ENCODE measurements at regions not wholly inside any gene's neighbourhood (a gene's known extent, or its start where the extent isn't known, plus 50 kb on each side); places are given as distances from the start of the nearest gene placed in this dataset.
A peak's percentile ranks its signal among the peaks of the same experiment; 100 is the strongest.

DNA sequence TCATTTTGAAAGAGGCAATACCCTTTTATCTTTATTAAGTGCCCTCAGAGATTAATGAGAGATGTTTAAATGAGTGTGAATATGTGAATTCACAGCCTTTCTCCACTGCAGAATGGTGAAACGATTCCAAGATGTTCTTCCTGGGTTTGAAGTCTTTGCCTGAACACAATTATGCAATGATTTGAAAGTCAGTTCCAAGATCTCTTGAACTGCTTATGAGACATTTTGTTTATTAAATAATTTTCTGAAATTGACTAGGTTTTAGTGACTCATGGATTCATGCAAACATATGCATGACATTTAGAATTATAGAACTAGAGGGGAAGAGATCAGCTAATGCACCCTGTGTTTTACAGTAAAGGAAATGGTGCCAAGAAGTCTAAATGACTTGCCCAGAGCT, 118.1 kb upstream of the SLC38A2 start:
- 78% methylated on average over 1 of the region's 1 CpG for WGBS
- no peak overlapping the region for H3K14ac ChIP-seq (ENCODE audit: low read length in 2 of 2)
- H2AFZ ChIP-seq (ENCODE audit: low read depth, low read length) = no peak overlapping the region
- no peaks in the 10 kb centered on the region for H3K9me3 ChIP-seq (ENCODE audit: control insufficient read depth, low read length)
- H3K18ac ChIP-seq (ENCODE audit: low read depth in 1 of 2, low read length in 2 of 2) = no peak overlapping the region
- no peak overlapping the region for H3K4me3 ChIP-seq (ENCODE audit: insufficient read depth in 1 of 2, low read depth in 1 of 2, low read length in 2 of 2)
- peaks cover 6% of the 10 kb centered on the region for H3K79me1 ChIP-seq (replicated peaks; ENCODE audit: low read length, poor library complexity, severe bottlenecking)
- H2BK120ac ChIP-seq (ENCODE audit: low read depth, low read length) = no peak overlapping the region
- no peak overlapping the region for H2BK15ac ChIP-seq (ENCODE audit: low read depth, poor library complexity, severe bottlenecking)
- no peak overlapping the region for H2BK12ac ChIP-seq (ENCODE audit: low read length in 2 of 2)
- no peak overlapping the region for H4K8ac ChIP-seq (ENCODE audit: low read length)
- H3K4me2 ChIP-seq (ENCODE audit: low read length, poor library complexity, severe bottlenecking) = no peak overlapping the region
- no peaks in the 10 kb centered on the region for H3K36me3 ChIP-seq (ENCODE audit: control insufficient read depth in 1 of 2, insufficient read depth in 2 of 2, low read depth in 1 of 2, low read length in 2 of 2)
- H2AK5ac ChIP-seq (ENCODE audit: low read length, severe bottlenecking) = no peak overlapping the region
- no peak overlapping the region for H4K91ac ChIP-seq (ENCODE audit: low read length)
- peak; percentile 45 for DNase-seq
- no peak overlapping the region for H2BK5ac ChIP-seq (ENCODE audit: low read depth, low read length, poor library complexity, severe bottlenecking)
- peaks cover 4% of the 10 kb centered on the region for H3K4me1 ChIP-seq (ENCODE audit: control insufficient read depth, insufficient read depth, low read depth, low read length)
- no peak overlapping the region for H3K27ac ChIP-seq (ENCODE audit: low read length, poor library complexity, severe bottlenecking)
- H3K27me3 ChIP-seq (ENCODE audit: control insufficient read depth in 1 of 2, insufficient read depth in 1 of 2, low read length in 2 of 2) = no peaks in the 10 kb centered on the region
- no peak overlapping the region for H3K9ac ChIP-seq (ENCODE audit: low read length)
- no peak overlapping the region for H3K23ac ChIP-seq (ENCODE audit: low read length in 2 of 2)
- H3K4ac ChIP-seq (ENCODE audit: low read depth in 1 of 2, low read length in 2 of 2) = no peak overlapping the region

- Histone ChIP-seq H2AFZ (ENCODE audit: low read depth, low read length) (no peak overlapping the region), H4K91ac (ENCODE audit: low read length) (peak overlapping the region; percentile 25), H3K27me3 (ENCODE audit: control insufficient read depth in 1 of 2, insufficient read depth in 1 of 2, low read length in 2 of 2) (no peaks in the 10 kb centered on the region), H4K8ac (ENCODE audit: low read length) (peak overlapping the region; percentile 7), H3K27ac (ENCODE audit: low read length, poor library complexity, severe bottlenecking) (no peak overlapping the region), H2BK5ac (ENCODE audit: low read depth, low read length, poor library complexity, severe bottlenecking) (no peak overlapping the region), H3K4me2 (ENCODE audit: low read length, poor library complexity, severe bottlenecking) (no peak overlapping the region), H3K4me3 (ENCODE audit: insufficient read depth in 1 of 2, low read depth in 1 of 2, low read length in 2 of 2) (no peak overlapping the region), H2AK5ac (ENCODE audit: low read length, severe bottlenecking) (peak overlapping the region; percentile 83), H3K9me3 (ENCODE audit: control insufficient read depth, low read length) (no peaks in the 10 kb centered on the region), H3K9ac (ENCODE audit: low read length) (no peak overlapping the region), H3K14ac (ENCODE audit: low read length in 2 of 2) (peak overlapping the region in 1 of 2 experiments; percentile 69), H2BK15ac (ENCODE audit: low read depth, poor library complexity, severe bottlenecking) (peak overlapping the region; percentile 44), H2BK120ac (ENCODE audit: low read depth, low read length) (peak overlapping the region; percentile 77), H3K4me1 (ENCODE audit: control insufficient read depth, insufficient read depth, low read depth, low read length) (peaks cover 1% of the 10 kb centered on the region), H3K4ac (ENCODE audit: low read depth in 1 of 2, low read length in 2 of 2) (peak overlapping the region; percentile 46 to 85), H2BK12ac (ENCODE audit: low read length in 2 of 2) (peak overlapping the region; percentile 64 to 97), H3K79me1 (replicated peaks; ENCODE audit: low read length, poor library complexity, severe bottlenecking) (peaks cover 6% of the 10 kb centered on the region), H3K23ac (ENCODE audit: low read length in 2 of 2) (no peak overlapping the region), H3K36me3 (ENCODE audit: control insufficient read depth in 1 of 2, insufficient read depth in 2 of 2, low read depth in 1 of 2, low read length in 2 of 2) (no peaks in the 10 kb centered on the region), H3K18ac (ENCODE audit: low read depth in 1 of 2, low read length in 2 of 2) (peak overlapping the region; percentile 68 to 89)
- DNase-seq = no peak
- WGBS = 87% methylated on average over 5 of the region's 5 CpGs
These were observed 117.4 kb upstream of the SLC38A2 start for GRCh38 chr12:46489951-46490388.

DNA sequence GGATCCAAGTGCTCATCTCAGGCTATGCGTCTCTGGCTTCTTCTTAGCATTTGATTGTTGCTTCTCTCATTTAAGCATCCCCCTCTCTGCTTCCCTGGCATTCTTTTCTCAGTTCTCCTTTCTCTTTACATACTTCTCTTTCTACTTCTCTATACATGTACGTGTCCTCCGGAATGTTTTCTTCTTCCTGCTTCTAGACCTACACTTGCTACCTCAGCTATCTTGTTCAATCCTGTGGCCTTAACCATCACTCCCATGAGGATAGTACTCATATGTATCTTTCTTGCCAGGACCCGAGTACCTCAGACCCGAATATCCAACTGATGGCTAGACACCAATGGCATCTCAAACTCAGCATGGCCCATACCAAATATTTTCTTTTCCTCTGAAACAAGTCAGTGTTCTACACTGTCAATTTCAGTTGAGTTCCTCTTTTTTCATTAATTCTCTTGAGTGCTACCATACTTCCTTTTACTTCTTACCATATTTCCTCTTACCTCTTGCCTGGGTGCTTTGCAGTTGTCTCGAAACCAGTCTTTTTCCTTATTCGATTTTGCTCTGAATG, 115.1 kb upstream of the SLC38A2 start:
- no peak overlapping the region for H2BK5ac ChIP-seq (ENCODE audit: low read depth, low read length, poor library complexity, severe bottlenecking)
- no peak overlapping the region for H2AK5ac ChIP-seq (ENCODE audit: low read length, severe bottlenecking)

DNA sequence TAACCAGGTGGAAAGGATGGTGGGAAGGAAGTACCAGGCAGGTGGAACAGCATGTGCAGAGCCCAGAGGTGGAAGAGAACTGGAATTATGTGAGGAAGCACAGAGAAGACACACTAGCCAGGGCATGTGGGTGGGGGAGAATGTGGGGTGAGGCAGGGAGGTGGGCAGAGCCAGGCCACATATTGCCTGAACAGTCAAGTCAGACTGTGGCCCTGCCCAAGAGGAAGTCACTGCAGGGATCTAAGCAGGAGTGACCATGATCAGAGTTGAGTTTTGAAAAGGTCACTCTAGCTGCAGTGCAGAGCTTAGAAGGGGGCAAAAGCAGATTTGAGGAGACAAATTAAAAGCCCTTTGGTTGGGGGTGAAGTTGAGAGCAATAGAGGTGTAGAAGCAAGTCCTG, 114.0 kb upstream of the SLC38A2 start:
- no peak overlapping the region for H3K23ac ChIP-seq (ENCODE audit: low read length in 2 of 2)
- H3K27me3 ChIP-seq (ENCODE audit: control insufficient read depth in 1 of 2, insufficient read depth in 1 of 2, low read length in 2 of 2) = no peaks in the 10 kb centered on the region
- H3K4me1 ChIP-seq (ENCODE audit: control insufficient read depth, insufficient read depth, low read depth, low read length) = peaks cover 1% of the 10 kb centered on the region
- peak overlapping the region; percentile 25 to 44 for H3K18ac ChIP-seq (ENCODE audit: low read depth in 1 of 2, low read length in 2 of 2)
- no peak overlapping the region for H2BK5ac ChIP-seq (ENCODE audit: low read depth, low read length, poor library complexity, severe bottlenecking)
- H3K27ac ChIP-seq (ENCODE audit: low read length, poor library complexity, severe bottlenecking) = no peak overlapping the region
- no peak overlapping the region for H2BK120ac ChIP-seq (ENCODE audit: low read depth, low read length)
- H2BK12ac ChIP-seq (ENCODE audit: low read length in 2 of 2) = peak overlapping the region in 1 of 2 experiments; percentile 98
- H3K79me1 ChIP-seq (replicated peaks; ENCODE audit: low read length, poor library complexity, severe bottlenecking) = peaks cover 7% of the 10 kb centered on the region
- H3K36me3 ChIP-seq (ENCODE audit: control insufficient read depth in 1 of 2, insufficient read depth in 2 of 2, low read depth in 1 of 2, low read length in 2 of 2) = no peaks in the 10 kb centered on the region
- no peak overlapping the region for H3K4me2 ChIP-seq (ENCODE audit: low read length, poor library complexity, severe bottlenecking)
- peak overlapping the region in 1 of 2 experiments; percentile 32 for H3K4ac ChIP-seq (ENCODE audit: low read depth in 1 of 2, low read length in 2 of 2)
- peak overlapping the region; percentile 69 for H4K91ac ChIP-seq (ENCODE audit: low read length)
- no peak overlapping the region for H3K14ac ChIP-seq (ENCODE audit: low read length in 2 of 2)
- DNase-seq = no peak
- H3K9me3 ChIP-seq (ENCODE audit: control insufficient read depth, low read length) = no peaks in the 10 kb centered on the region
- H2AK5ac ChIP-seq (ENCODE audit: low read length, severe bottlenecking) = no peak overlapping the region
- H2BK15ac ChIP-seq (ENCODE audit: low read depth, poor library complexity, severe bottlenecking) = peak overlapping the region; percentile 80
- H2AFZ ChIP-seq (ENCODE audit: low read depth, low read length) = no peak overlapping the region
- H3K4me3 ChIP-seq (ENCODE audit: insufficient read depth in 1 of 2, low read depth in 1 of 2, low read length in 2 of 2) = no peak overlapping the region
- H4K8ac ChIP-seq (ENCODE audit: low read length) = peak overlapping the region; percentile 61
- no peak overlapping the region for H3K9ac ChIP-seq (ENCODE audit: low read length)

More for the DNA sequence above, 115.1 kb upstream of the SLC38A2 start:
- Histone ChIP-seq H3K4me1 (ENCODE audit: control insufficient read depth, insufficient read depth, low read depth, low read length) (peaks cover 1% of the 10 kb centered on the region), H3K9ac (ENCODE audit: low read length) (no peak overlapping the region), H2BK120ac (ENCODE audit: low read depth, low read length) (no peak overlapping the region), H2BK15ac (ENCODE audit: low read depth, poor library complexity, severe bottlenecking) (no peak overlapping the region), H3K23ac (ENCODE audit: low read length in 2 of 2) (no peak overlapping the region), H3K27me3 (ENCODE audit: control insufficient read depth in 1 of 2, insufficient read depth in 1 of 2, low read length in 2 of 2) (no peaks in the 10 kb centered on the region), H3K27ac (ENCODE audit: low read length, poor library complexity, severe bottlenecking) (no peak overlapping the region), H3K4me2 (ENCODE audit: low read length, poor library complexity, severe bottlenecking) (no peak overlapping the region), H2BK12ac (ENCODE audit: low read length in 2 of 2) (peak overlapping the region in 1 of 2 experiments; percentile 23), H3K14ac (ENCODE audit: low read length in 2 of 2) (no peak overlapping the region), H3K18ac (ENCODE audit: low read depth in 1 of 2, low read length in 2 of 2) (peak overlapping the region in 1 of 2 experiments; percentile 43), H4K91ac (ENCODE audit: low read length) (no peak overlapping the region), H3K36me3 (ENCODE audit: control insufficient read depth in 1 of 2, insufficient read depth in 2 of 2, low read depth in 1 of 2, low read length in 2 of 2) (no peaks in the 10 kb centered on the region), H2AFZ (ENCODE audit: low read depth, low read length) (no peak overlapping the region), H3K79me1 (replicated peaks; ENCODE audit: low read length, poor library complexity, severe bottlenecking) (peaks cover 6% of the 10 kb centered on the region), H3K9me3 (ENCODE audit: control insufficient read depth, low read length) (no peaks in the 10 kb centered on the region), H3K4me3 (ENCODE audit: insufficient read depth in 1 of 2, low read depth in 1 of 2, low read length in 2 of 2) (no peak overlapping the region), H4K8ac (ENCODE audit: low read length) (no peak overlapping the region), H3K4ac (ENCODE audit: low read depth in 1 of 2, low read length in 2 of 2) (peak overlapping the region in 1 of 2 experiments; percentile 6)
- no peak for DNase-seq
- WGBS = 96% methylated on average over 7 of the region's 7 CpGs
